Middle frontal gyrus (tissue), 1 donor: ENCODE measurements at regions not wholly inside any gene's neighbourhood (a gene's known extent, or its start where the extent isn't known, plus 50 kb on each side); places are given as distances from the start of the nearest gene placed in this dataset.

Source experiments
- DNase-seq: peaks from one replicate; pipeline ENCODE4 v3.0.0-alpha.2; 2015; ENCODE audit warnings: low spot score; ENCODE audit errors: extremely low spot score

- no peak for DNase-seq
These were observed 521.9 kb downstream of the TLE4 start for GRCh38 chr9:80093695-80094094.

DNA sequence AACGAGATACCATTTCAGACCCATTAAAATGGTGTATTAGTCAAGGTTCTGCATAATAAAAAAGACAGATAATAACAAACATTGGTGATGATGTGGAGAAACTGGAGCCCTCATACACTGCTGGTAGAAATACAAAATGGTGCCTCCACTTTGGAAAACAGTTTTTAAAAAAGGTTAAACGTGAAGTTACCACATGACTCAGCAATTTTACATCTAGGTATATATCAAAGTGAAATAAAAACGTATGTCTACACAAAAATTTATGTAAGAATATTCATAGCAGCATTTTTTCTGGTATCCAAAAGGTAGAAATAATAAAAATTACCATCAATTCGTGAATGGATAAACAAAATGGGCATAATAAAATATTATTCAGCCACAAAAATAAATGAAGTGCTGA, 519.8 kb downstream of the TLE4 start:
- no peak for DNase-seq

- no peak for DNase-seq
These were observed 518.6 kb downstream of the TLE4 start for GRCh38 chr9:80090317-80090716.

DNA sequence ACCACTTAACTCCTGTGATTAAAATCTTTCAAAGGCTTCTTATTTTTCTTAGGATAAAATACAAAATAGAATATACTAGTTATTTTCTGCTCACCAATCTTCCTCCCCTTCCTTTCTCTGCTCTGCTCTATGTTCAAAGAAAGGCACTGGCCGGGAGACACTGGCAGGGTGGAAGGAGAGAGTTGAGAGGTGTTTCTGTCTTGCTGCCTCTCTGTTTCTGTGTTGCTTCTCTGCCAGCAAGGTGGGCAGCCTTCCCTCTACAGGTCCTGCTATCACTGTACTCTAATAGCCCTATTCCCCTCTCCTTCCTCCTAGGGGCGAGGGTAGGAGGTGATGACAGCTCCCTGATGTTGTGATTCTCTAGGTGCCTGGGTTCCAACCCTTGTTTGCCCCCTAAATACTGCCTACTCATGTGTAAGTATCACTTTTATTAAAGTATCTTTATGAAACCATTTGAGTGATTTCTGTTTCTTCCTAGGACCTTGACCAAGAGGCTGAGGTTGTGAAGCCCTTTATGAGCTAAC, 515.1 kb downstream of the TLE4 start:
- no peak for DNase-seq

GRCh38 chr9:80086386-80086785, 514.6 kb downstream of the TLE4 start:
- no peak for DNase-seq

DNA sequence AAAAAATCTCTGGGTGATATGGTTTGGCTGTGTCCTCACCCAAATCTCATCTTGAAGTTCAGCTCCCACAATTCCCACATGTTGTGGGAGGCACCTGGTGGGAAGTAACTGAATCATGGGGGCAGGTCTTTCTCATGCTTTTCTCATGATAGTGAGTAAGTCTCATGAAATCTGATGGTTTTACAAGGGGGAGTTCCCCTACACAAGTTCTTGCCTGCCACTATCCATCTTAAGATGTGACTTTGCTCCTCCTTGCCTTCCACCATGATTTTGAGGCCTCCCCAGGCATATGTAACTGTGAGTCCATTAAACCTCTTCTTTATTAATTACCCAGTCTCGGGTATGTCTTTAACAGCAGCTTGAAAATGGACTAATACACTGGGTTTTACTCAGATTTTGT, 513.9 kb downstream of the TLE4 start:
- DNase-seq = no peak

DNA sequence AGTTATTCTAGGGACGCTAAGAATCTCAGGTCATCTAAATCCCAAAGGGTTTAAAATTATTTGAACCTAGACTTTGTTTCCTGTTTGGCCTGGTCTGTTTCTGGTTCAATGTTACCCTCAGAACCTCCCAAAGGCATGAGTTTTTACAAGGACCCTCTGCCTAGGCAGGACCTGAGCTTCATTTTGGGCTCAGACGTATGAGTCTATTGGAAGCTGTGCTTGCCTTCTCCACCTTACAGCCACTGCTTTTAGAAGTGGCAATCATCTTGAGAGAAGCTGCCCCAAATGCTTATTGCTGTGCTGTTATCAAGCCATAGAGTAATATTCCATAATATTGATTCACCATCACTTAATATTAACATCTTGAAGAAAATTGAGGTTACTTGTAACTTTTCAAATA, 510.4 kb downstream of the TLE4 start:
- DNase-seq = no peak

DNA sequence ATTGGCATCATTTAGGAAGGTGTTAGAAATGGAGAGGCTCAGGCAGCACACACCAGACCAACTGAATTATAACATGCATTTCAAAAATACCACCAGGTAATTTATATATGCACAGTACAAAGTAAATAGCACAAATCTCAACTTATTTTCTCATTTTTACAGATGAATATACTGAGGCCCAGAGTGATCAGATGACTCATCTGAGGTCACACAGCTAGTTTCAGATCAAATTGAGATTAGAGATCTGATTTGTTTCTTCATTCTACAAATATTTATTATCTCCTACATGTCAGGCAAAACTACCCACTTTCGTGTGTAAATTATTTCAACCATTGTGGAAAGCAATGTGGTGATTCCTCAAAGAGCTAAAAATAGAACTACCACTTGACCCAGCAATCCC, 507.1 kb downstream of the TLE4 start:
- no peak for DNase-seq

DNA sequence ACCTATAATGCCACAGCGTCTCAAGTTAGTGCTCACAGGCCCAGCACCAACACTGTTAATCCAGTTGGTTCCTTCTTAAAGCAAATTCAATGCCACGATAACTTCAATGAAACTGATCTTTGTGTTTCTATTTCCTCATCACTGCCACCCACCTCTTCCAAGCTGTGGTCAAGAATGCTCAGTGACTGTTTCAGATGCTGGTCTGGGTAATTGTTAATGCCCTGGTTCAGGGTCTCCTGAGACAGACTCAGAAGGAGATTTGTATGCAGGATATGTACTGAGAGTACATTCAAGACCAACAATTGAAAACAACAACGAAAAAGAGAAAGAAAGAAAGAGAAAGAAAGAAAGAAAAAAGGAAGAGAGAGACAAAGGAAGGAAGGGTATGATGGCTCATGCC, 505.3 kb downstream of the TLE4 start:
- no peak for DNase-seq

- no peak for DNase-seq
These were observed 504.4 kb downstream of the TLE4 start for GRCh38 chr9:80076162-80076561.

DNA sequence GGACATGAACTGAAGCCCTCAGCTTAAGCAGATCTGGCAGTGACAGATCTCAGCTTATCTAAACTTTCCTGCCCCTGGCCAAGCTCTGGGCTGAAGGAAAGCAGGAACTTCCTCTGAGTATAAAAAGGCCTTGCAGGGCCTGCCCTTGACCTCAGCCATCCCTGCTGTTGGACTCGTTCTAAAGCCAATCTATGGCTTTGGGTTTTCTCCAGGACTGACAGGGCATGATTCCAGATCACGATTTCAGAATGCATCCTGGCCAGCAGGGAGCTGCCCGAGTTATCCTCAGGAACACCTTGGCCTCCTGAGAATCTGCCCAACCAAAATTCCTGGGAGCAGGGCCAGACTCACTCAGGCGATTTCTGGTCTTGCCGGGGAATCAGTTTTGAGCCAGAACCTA, 502.7 kb downstream of the TLE4 start:
- no peak for DNase-seq

DNA sequence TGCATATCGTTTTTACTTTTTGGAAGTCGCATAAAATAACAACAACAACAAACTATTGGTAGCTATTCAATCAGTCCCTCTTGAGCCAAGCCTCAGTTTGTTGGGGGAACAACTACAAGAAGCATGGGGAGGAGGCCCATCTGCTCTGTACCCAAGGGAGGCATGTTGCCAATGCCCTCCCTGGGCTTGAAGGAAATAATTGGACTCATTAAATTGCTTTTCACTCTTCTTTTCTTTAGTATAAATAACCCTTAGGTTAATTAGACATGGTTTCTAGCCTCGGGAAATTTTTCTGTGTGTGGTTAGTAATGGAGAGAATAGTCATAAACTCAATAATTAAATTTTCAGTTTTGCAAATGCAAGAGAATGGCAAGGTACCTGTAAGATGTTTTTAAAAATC, 500.7 kb downstream of the TLE4 start:
- DNase-seq = no peak

DNA sequence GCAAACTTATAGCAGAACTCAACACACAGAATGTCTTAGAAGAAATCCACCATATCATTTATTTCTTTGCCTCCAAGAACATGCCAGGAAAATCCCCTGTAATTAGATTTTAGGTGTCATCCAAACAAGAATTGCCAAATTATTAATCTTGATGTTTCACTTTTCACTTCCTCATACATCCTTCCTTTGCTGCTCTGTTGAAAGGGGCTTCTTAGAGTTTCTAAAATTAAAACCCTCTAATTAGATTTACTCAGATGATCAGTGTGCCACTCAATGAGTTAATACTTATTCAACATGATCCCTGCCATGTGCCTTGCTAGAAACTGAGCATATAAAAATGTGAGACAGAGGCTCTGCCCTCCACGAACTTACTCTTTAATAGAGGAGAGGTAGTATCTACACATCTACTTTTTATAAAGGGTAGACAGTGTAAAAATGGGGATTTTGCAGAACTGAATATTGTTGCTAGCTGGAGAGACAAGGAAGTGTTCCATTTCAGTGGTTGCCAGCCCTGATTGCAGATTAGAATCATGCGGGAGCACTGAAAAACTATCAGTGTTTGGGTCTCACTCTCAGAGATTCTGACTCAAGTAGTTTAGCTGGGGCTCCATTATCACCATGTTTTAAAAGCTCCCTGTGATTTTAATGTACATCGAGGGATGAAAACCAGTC, 498.4 kb downstream of the TLE4 start:
- no peak for DNase-seq

DNA sequence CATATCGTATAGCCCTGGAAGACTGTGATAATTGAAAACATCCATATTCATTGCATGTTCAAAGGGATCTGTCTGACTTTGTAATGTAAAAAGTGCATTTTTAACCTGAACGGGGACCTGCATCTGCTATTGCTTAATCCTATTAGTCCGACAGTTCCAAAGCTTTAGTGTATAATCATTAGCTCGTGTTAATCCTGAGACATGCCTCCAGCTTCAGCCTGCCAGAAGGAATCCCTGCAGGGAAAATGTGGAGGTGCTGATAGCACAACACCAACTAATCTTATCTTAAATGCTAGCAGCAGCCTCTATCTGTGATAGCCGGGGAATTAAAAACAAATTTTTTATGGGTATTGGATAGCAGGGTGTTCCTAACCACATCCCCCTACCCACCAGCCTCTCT, 495.2 kb downstream of the TLE4 start:
- no peak for DNase-seq

GRCh38 chr9:80062567-80062966, 490.8 kb downstream of the TLE4 start:
- no peak for DNase-seq

GRCh38 chr9:80061940-80062339, 490.2 kb downstream of the TLE4 start:
- no peak for DNase-seq

- no peak for DNase-seq
These were observed 489.3 kb downstream of the TLE4 start for GRCh38 chr9:80061096-80061495.

GRCh38 chr9:80059979-80060378, 488.2 kb downstream of the TLE4 start:
- no peak for DNase-seq

DNA sequence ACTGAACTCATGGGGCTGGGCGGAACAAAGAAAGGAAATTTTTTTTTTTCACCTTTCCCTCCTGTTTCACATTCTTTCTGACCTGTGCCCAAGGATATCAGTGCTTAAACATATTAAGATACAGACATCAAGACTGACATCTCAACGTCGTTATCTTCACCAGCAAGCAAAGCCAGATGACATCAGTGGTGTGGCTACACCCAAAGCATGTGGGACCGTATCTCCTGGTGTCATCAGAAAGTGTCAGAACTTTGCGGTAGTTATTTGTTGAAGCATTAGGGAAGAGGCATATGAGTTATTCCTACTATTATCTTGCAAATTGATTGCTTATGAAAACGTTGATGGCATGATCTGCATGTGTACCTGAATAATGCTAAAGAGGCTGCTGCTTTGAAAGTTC, 487.4 kb downstream of the TLE4 start:
- no peak for DNase-seq

GRCh38 chr9:80052830-80053229, 481.1 kb downstream of the TLE4 start:
- DNase-seq = no peak

DNA sequence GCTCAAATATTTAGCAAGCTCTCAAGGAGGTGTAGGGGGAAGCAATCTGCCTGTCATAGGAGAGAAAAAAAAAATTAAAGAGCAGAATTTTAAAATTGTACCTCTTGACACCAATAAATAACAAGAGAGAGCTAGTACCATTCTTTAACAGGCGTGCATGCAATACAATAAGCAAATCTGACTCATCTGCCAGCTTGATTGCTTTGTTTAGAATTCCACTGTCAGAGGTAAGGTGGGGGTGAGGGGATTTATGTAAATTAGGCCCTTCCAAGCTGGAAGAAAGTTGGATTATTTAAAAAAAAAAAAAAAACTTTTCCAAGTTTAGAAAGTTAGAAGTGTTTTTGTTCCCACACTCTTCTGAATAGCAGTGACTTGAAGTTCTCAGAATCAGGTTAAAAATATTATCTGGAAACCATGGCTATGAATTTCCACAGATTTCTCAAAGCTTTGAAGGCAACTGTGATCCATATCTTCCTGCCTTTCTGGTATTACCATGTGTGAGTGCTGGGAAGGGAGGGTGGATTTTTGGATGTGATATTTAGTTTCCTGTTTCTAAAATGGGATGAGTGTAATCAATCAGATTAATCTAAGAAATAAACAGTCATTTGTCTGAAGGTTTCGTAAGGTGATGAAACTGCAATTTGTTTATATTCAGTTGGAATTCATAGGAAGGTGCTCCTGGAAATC, 477.5 kb downstream of the TLE4 start:
- DNase-seq = no peak

- no peak for DNase-seq
These were observed 474.7 kb downstream of the TLE4 start for GRCh38 chr9:80046481-80046880.

GRCh38 chr9:80041821-80042220, 470.1 kb downstream of the TLE4 start:
- no peak for DNase-seq
